Endothelial cell of umbilical vein (primary cell): ENCODE measurements at regions not wholly inside any gene's neighbourhood (a gene's known extent, or its start where the extent isn't known, plus 50 kb on each side); places are given as distances from the start of the nearest gene placed in this dataset.

Source experiments
- BruUV-seq: library from RNA; stranded (reverse); fragments of 400-500 nt; replicated peaks from 2 replicates; lab custom pipeline; 2021; lab: Mats Ljungman, UMichigan
- CTCF ChIA-PET: fragments of 300-600, 350-600 bp; sonication (Branson Sonifier 250); formaldehyde crosslinking; loops from one replicate; lab custom pipeline; 2021; ENCODE audit warnings: antibody characterized with exemption, inconsistent platforms; lab: Charles Lee
- POLR2A ChIA-PET: fragments of 300-600, 350-600 bp; sonication (Branson Sonifier 250); formaldehyde crosslinking; loops from one replicate; lab custom pipeline; 2021; ENCODE audit warnings: antibody characterized with exemption, inconsistent platforms; lab: Charles Lee
- DNase-seq: peaks from one replicate; pipeline ENCODE4 v3.0.0-alpha.2; 2011; ENCODE audit warnings: low read depth, low spot score
- FAIRE-seq: peaks from 2 replicates; lab custom pipeline; 2011; peaks lifted over from hg19 to GRCh38; lab: Jason Lieb, UNC
- H2AFZ ChIP-seq: 2 replicates; pipeline ENCODE4 v1.6.0; 2012; ENCODE audit warnings: low read depth, low read length, control low read depth, inconsistent platforms
- H3K27ac ChIP-seq: 2 replicates; pipeline ENCODE4 v1.5.1; 2011; ENCODE audit warnings: low read depth, mild to moderate bottlenecking, control low read depth, low read length, moderate library complexity; ENCODE audit not compliant: insufficient read depth
- H3K27me3 ChIP-seq, 2 experiments: 2 replicates each; pipeline versions ENCODE4 v1.6.0 to v1.6.1; 2011; ENCODE audit warnings: low read length in 2 of 2, mixed read lengths in 1 of 2; ENCODE audit not compliant: control insufficient read depth in 2 of 2, insufficient read depth in 2 of 2
- H3K36me3 ChIP-seq, 2 experiments: 2 replicates in 1 of 2; 3 replicates in 1 of 2; pipeline ENCODE4 v1.5.1; 2011; ENCODE audit warnings: low read length in 2 of 2, mild to moderate bottlenecking in 1 of 2, moderate library complexity in 1 of 2; ENCODE audit not compliant: control insufficient read depth in 2 of 2, insufficient read depth in 2 of 2; ENCODE audit errors: extremely low read depth in 1 of 2
- H3K4me1 ChIP-seq: 3 replicates; pipeline ENCODE4 v1.5.1; 2011; ENCODE audit warnings: mild to moderate bottlenecking, low read length; ENCODE audit not compliant: control insufficient read depth, insufficient read depth; ENCODE audit errors: extremely low read depth
- H3K4me2 ChIP-seq: 2 replicates; pipeline ENCODE4 v1.6.1; 2011; ENCODE audit warnings: low read length, control low read depth, mixed read lengths; ENCODE audit not compliant: insufficient read depth
- H3K4me3 ChIP-seq, 3 experiments: fragments of 200-600 bp in 1 of 3; sonication (generic), shearing (Covaris generic) in 1 of 3; replicated peaks in 1 of 3; 2 replicates each; pipeline ENCODE4 v1.5.1; 2011 to 2016; ENCODE audit warnings: control low read depth in 3 of 3, low read length in 3 of 3, mild to moderate bottlenecking in 2 of 3, inconsistent platforms in 1 of 3, low read depth in 1 of 3, moderate library complexity in 1 of 3; ENCODE audit not compliant: insufficient read depth in 1 of 3
- H3K79me2 ChIP-seq: 2 replicates; pipeline ENCODE4 v1.6.0; 2012; ENCODE audit warnings: low read length, inconsistent platforms; ENCODE audit not compliant: control insufficient read depth, insufficient read depth
- H3K9ac ChIP-seq: replicated peaks from 2 replicates; pipeline ENCODE3; 2011; ENCODE audit warnings: low read length, control low read depth; ENCODE audit not compliant: insufficient read depth; ENCODE audit errors: extremely low read depth
- H3K9me1 ChIP-seq: replicated peaks from 3 replicates; pipeline ENCODE4 v1.6.0; 2011; ENCODE audit warnings: mild to moderate bottlenecking, low read length; ENCODE audit not compliant: control insufficient read depth, insufficient read depth; ENCODE audit errors: extremely low read depth
- H3K9me3 ChIP-seq: replicated peaks from 2 replicates; pipeline ENCODE4 v1.5.1; 2012; ENCODE audit warnings: low read length, inconsistent platforms; ENCODE audit not compliant: control insufficient read depth, insufficient read depth
- H4K20me1 ChIP-seq: replicated peaks from 2 replicates; pipeline ENCODE3; 2011; ENCODE audit warnings: mild to moderate bottlenecking, low read length; ENCODE audit not compliant: control insufficient read depth, insufficient read depth; ENCODE audit errors: extremely low read depth
- CTCF ChIP-seq, 2 donors: IDR thresholded peaks; 1 replicate in 1 of 2; 2 replicates in 1 of 2; pipeline ENCODE4 v1.5.1; 2011; ENCODE audit warnings: low read length in 2 of 2, mild to moderate bottlenecking in 2 of 2, moderate library complexity in 2 of 2, control low read depth in 1 of 2, inconsistent platforms in 1 of 2, low read depth in 1 of 2; ENCODE audit not compliant: insufficient read depth in 1 of 2; ENCODE audit errors: extremely low read depth in 1 of 2
- EZH2 ChIP-seq: IDR thresholded peaks from 2 replicates; pipeline ENCODE4 v1.6.1; 2012; ENCODE audit warnings: borderline replicate concordance, low read depth, mild to moderate bottlenecking, moderate library complexity, low read length, inconsistent platforms; ENCODE audit not compliant: severe bottlenecking
- FOS ChIP-seq: IDR thresholded peaks from 2 replicates; pipeline ENCODE4 v1.6.1; 2011; ENCODE audit warnings: mild to moderate bottlenecking, low read length, moderate library complexity, borderline replicate concordance; ENCODE audit not compliant: insufficient read depth
- GATA2 ChIP-seq: IDR thresholded peaks from 2 replicates; pipeline ENCODE4 v1.7.0; 2011; ENCODE audit warnings: low read depth, mild to moderate bottlenecking, moderate library complexity, mixed read lengths, low read length; ENCODE audit not compliant: insufficient read length, insufficient read depth
- JUN ChIP-seq: IDR thresholded peaks from 2 replicates; pipeline ENCODE4 v1.6.1; 2011; ENCODE audit warnings: borderline replicate concordance, low read depth; ENCODE audit not compliant: insufficient read length, insufficient read depth
- MAX ChIP-seq: IDR thresholded peaks from 2 replicates; pipeline ENCODE4 v1.6.1; 2011; ENCODE audit not compliant: insufficient read depth, insufficient read length
- MYC ChIP-seq: IDR thresholded peaks from one replicate; pipeline ENCODE4 v1.6.1; 2011; ENCODE audit warnings: mild to moderate bottlenecking, low read depth, low read length
- POLR2A ChIP-seq: IDR thresholded peaks from 2 replicates; pipeline ENCODE4 v1.6.1; 2012; ENCODE audit warnings: low read depth, mild to moderate bottlenecking, control low read depth, low read length
- POLR2AphosphoS5 ChIP-seq: IDR thresholded peaks from 2 replicates; pipeline ENCODE4 v1.6.1; 2012; ENCODE audit warnings: low read depth, mild to moderate bottlenecking, control low read depth, low read length, moderate library complexity; ENCODE audit not compliant: insufficient read depth
- dilution Hi-C: fragments of 300-500 bp; cut with MboI; formaldehyde crosslinking; loops from one replicate; pipeline ENCODE4 v1.15.0; 2019; ENCODE audit warnings: low sequenced_read_pairs; ENCODE audit not compliant: extremely low pct_ligation_motif_present
- intact Hi-C: fragments of 100-400 bp; cut with micrococcal nuclease; formaldehyde crosslinking; loops from one replicate; pipeline ENCODE4 v1.10.0; 2022

GRCh38 chr2:223215254-223215516 lies 163.2 kb downstream of the KCNE4 start:
- no peak for DNase-seq
- H3K9me1 ChIP-seq, result no peaks in the 10 kb centered on the region
- H3K9ac ChIP-seq, result no peak overlapping the region
- no peaks in the 10 kb centered on the region for H3K36me3 ChIP-seq
- H2AFZ ChIP-seq, result no peak overlapping the region
- no peak for TF ChIP-seq JUN
- no peak for TF ChIP-seq EZH2
- TF ChIP-seq POLR2A, result no peak
- no peak for TF ChIP-seq MAX
- no peak for TF ChIP-seq GATA2
- TF ChIP-seq POLR2AphosphoS5, result no peak
- TF ChIP-seq MYC, result no peak
- FAIRE-seq, result no peak
- H4K20me1 ChIP-seq, result no peaks in the 10 kb centered on the region
- BruUV-seq, result no TSS peak
- CTCF ChIA-PET, result interaction anchor here (0.9 kb wide), 1 partner anchor 13 kb away, joined by 3 read pairs; no protein-coding TSS in a partner anchor
- POLR2A ChIA-PET, result no interaction called here
- no peak overlapping the region for H3K27ac ChIP-seq
- no peaks in the 10 kb centered on the region for H3K9me3 ChIP-seq
- no peak overlapping the region for H3K4me3 ChIP-seq
- no peak overlapping the region for H3K4me2 ChIP-seq
- dilution Hi-C loops (no loop called here), intact Hi-C loops (no loop called here)
- H3K27me3 ChIP-seq, result no peaks in the 10 kb centered on the region
- H3K4me1 ChIP-seq, result no peaks in the 10 kb centered on the region
- H3K79me2 ChIP-seq, result no peaks in the 10 kb centered on the region

GRCh38 chr2:223217373-223217772 lies 165.4 kb downstream of the KCNE4 start:
- Histone ChIP-seq H3K4me3 (no peak overlapping the region), H3K9ac (no peak overlapping the region), H4K20me1 (no peaks in the 10 kb centered on the region), H3K36me3 (no peaks in the 10 kb centered on the region), H3K9me1 (no peaks in the 10 kb centered on the region), H3K27me3 (no peaks in the 10 kb centered on the region), H3K79me2 (no peaks in the 10 kb centered on the region), H3K4me1 (no peaks in the 10 kb centered on the region), H2AFZ (no peak overlapping the region), H3K27ac (no peak overlapping the region), H3K9me3 (no peaks in the 10 kb centered on the region), H3K4me2 (no peak overlapping the region)
- dilution Hi-C loops, result no loop called here
- DNase-seq (no peak), FAIRE-seq (no peak)
- intact Hi-C loops, result no loop called here
- BruUV-seq, result no TSS peak
- no peak for TF ChIP-seq GATA2
- no peak for TF ChIP-seq MYC
- TF ChIP-seq CTCF (IDR thresholded peaks at IDR 0.05; ENCODE audit: extremely low read depth in 1 of 2, insufficient read depth in 1 of 2, low read depth in 1 of 2, low read length in 2 of 2), result no peak
- no peak for TF ChIP-seq MAX
- no peak for TF ChIP-seq FOS
- TF ChIP-seq POLR2A, result no peak
- TF ChIP-seq POLR2AphosphoS5, result no peak
- TF ChIP-seq EZH2, result no peak
- TF ChIP-seq JUN, result no peak
- ChIA-PET POLR2A (no interaction called here), CTCF (no interaction called here)
